PC-9 (cell line): ENCODE measurements at regions not wholly inside any gene's neighbourhood (a gene's known extent, or its start where the extent isn't known, plus 50 kb on each side); places are given as distances from the start of the nearest gene placed in this dataset.
A peak's percentile ranks its signal among the peaks of the same experiment; 100 is the strongest.

Experiments
- BruUV-seq: library from RNA; stranded (reverse); fragments of 400-500 nt; replicated peaks from 2 replicates; lab custom pipeline; 2021; lab: Mats Ljungman, UMichigan
- CTCF ChIA-PET: fragments of 300-600 bp; sonication (Branson Sonifier 250); formaldehyde crosslinking; loops from one replicate; lab custom pipeline; 2022; ENCODE audit warnings: antibody characterized with exemption; lab: Charles Lee
- POLR2A ChIA-PET: fragments of 300-600 bp; sonication (Branson Sonifier 250); formaldehyde crosslinking; loops from one replicate; lab custom pipeline; 2022; ENCODE audit warnings: antibody characterized with exemption; ENCODE audit not compliant: unreplicated experiment; lab: Charles Lee
- DNase-seq, 2 experiments: peaks; one replicate each; pipeline versions ENCODE4 v3.0.0 to v3.0.0-alpha.2; 2015 to 2022; ENCODE audit warnings: mixed read lengths in 1 of 2
- H2AFZ ChIP-seq: fragments of 200-600 bp; sonication (generic); 2 replicates; pipeline ENCODE4 v1.8.1; 2017; ENCODE audit warnings: antibody characterized with exemption
- H3F3A ChIP-seq: fragments of 200-600 bp; sonication (generic); 2 replicates; pipeline ENCODE4 v1.8.1; 2017; ENCODE audit warnings: antibody characterized with exemption, mild to moderate bottlenecking, low read depth; ENCODE audit not compliant: insufficient read depth
- H3K27ac ChIP-seq: fragments of 200-600 bp; sonication (generic); 2 replicates; pipeline ENCODE4 v1.6.1; 2016; ENCODE audit warnings: mixed run types
- H3K27me3 ChIP-seq: fragments of 200-600 bp; sonication (generic); 2 replicates; pipeline ENCODE4 v1.6.1; 2016; ENCODE audit warnings: low read depth, mixed run types; ENCODE audit not compliant: insufficient read depth
- H3K36me3 ChIP-seq: fragments of 200-600 bp; sonication (generic); 2 replicates; pipeline ENCODE4 v1.6.1; 2016; ENCODE audit warnings: low read depth, mixed run types
- H3K4me1 ChIP-seq: fragments of 200-600 bp; sonication (generic); replicated peaks from 2 replicates; pipeline ENCODE4 v1.6.1; 2016; ENCODE audit warnings: mixed run types; ENCODE audit not compliant: insufficient read depth
- H3K4me2 ChIP-seq: fragments of 200-600 bp; sonication (generic); 2 replicates; pipeline ENCODE4 v1.6.1; 2017; ENCODE audit warnings: mixed run types
- H3K4me3 ChIP-seq: fragments of 200-600 bp; sonication (generic); 2 replicates; pipeline ENCODE4 v1.6.1; 2016; ENCODE audit warnings: mixed run types
- H3K79me2 ChIP-seq: fragments of 200-600 bp; sonication (generic); 2 replicates; pipeline ENCODE4 v1.6.1; 2017; ENCODE audit warnings: low read depth, mixed run types
- H3K9me2 ChIP-seq: fragments of 200-600 bp; sonication (generic); 2 replicates; pipeline ENCODE4 v1.8.1; 2017; ENCODE audit warnings: mild to moderate bottlenecking; ENCODE audit not compliant: insufficient read depth
- H3K9me3 ChIP-seq: fragments of 200-600 bp; sonication (generic); 2 replicates; pipeline ENCODE4 v1.8.1; 2016; ENCODE audit warnings: low read depth; ENCODE audit not compliant: insufficient read depth
- H4K20me1 ChIP-seq: fragments of 200-600 bp; sonication (generic); 2 replicates; pipeline ENCODE4 v1.8.1; 2017; ENCODE audit not compliant: insufficient read depth
- CTCF ChIP-seq: fragments of 200-600 bp; sonication (generic); conservative IDR thresholded peaks from 2 replicates; pipeline ENCODE4 v1.6.1; 2017; ENCODE audit warnings: mixed run types, antibody characterized with exemption, mild to moderate bottlenecking, moderate library complexity
- EZH2 ChIP-seq: fragments of 200-600 bp; sonication (generic); IDR thresholded peaks from 2 replicates; pipeline ENCODE4 v1.8.0; 2017; ENCODE audit warnings: antibody characterized with exemption, low read depth
- intact Hi-C: fragments of 100-400 bp; cut with micrococcal nuclease; formaldehyde crosslinking; loops from one replicate; pipeline ENCODE4 v1.10.0; 2022; ENCODE audit not compliant: unreplicated experiment

- Histone ChIP-seq H3K4me2 (no peak overlapping the region), H2AFZ (no peak overlapping the region), H4K20me1 (no peaks in the 10 kb centered on the region), H3K79me2 (no peaks in the 10 kb centered on the region), H3K4me1 (no peaks in the 10 kb centered on the region), H3K9me3 (no peaks in the 10 kb centered on the region), H3K27me3 (peaks cover 9% of the 10 kb centered on the region; the same call in 1 of the 2 replicates), H3K9me2 (no peaks in the 10 kb centered on the region), H3F3A (no peaks in the 10 kb centered on the region), H3K4me3 (no peak overlapping the region), H3K27ac (no peak overlapping the region), H3K36me3 (no peaks in the 10 kb centered on the region)
- no TSS peak for BruUV-seq
- intact Hi-C loops = no loop called here
- TF ChIP-seq EZH2 = no peak
- no peak for TF ChIP-seq CTCF
- POLR2A ChIA-PET = interaction anchor here (0.6 kb wide), 1 partner anchor 122 kb away, joined by 3 read pairs; no protein-coding TSS in a partner anchor
- DNase-seq = peak in 1 of 2 experiments; percentile 66
- CTCF ChIA-PET = no interaction called here
These were observed 79.4 kb upstream of the PRKCQ start for GRCh38 chr10:6659451-6659850.

- Histone ChIP-seq H3K27ac (no peak overlapping the region), H3K9me2 (no peaks in the 10 kb centered on the region), H3K27me3 (peaks cover 14% of the 10 kb centered on the region; the same call in 1 of the 2 replicates), H2AFZ (no peak overlapping the region), H3K36me3 (no peaks in the 10 kb centered on the region), H3K4me3 (no peak overlapping the region), H3K4me1 (no peaks in the 10 kb centered on the region), H3K9me3 (no peaks in the 10 kb centered on the region), H3K79me2 (no peaks in the 10 kb centered on the region), H3F3A (no peaks in the 10 kb centered on the region), H3K4me2 (no peak overlapping the region), H4K20me1 (no peaks in the 10 kb centered on the region)
- intact Hi-C loops = no loop called here
- no TSS peak for BruUV-seq
- ChIA-PET CTCF (no interaction called here), POLR2A (interaction anchor here (0.6 kb wide), 1 partner anchor 499 kb away, joined by 8 read pairs; no protein-coding TSS in a partner anchor)
- no peak for TF ChIP-seq CTCF
- DNase-seq = no peak
These were observed 77.6 kb upstream of the PRKCQ start for GRCh38 chr10:6657669-6658068.

- H3K4me3 ChIP-seq = no peak overlapping the region
- H3K9me2 ChIP-seq = no peaks in the 10 kb centered on the region
- H4K20me1 ChIP-seq = no peaks in the 10 kb centered on the region
- H3K27ac ChIP-seq = no peak overlapping the region
- H3F3A ChIP-seq = no peaks in the 10 kb centered on the region
- H3K27me3 ChIP-seq = peaks cover 14% of the 10 kb centered on the region; the same call in 1 of the 2 replicates
- no peaks in the 10 kb centered on the region for H3K4me1 ChIP-seq
- ChIA-PET CTCF (no interaction called here), POLR2A (no interaction called here)
- H3K4me2 ChIP-seq = no peak overlapping the region
- no peaks in the 10 kb centered on the region for H3K9me3 ChIP-seq
- H3K79me2 ChIP-seq = no peaks in the 10 kb centered on the region
- DNase-seq = no peak
- no peak overlapping the region for H2AFZ ChIP-seq
- BruUV-seq = no TSS peak
- H3K36me3 ChIP-seq = no peaks in the 10 kb centered on the region
- TF ChIP-seq CTCF (no peak), EZH2 (no peak)
- intact Hi-C loops = no loop called here
These were observed 77.1 kb upstream of the PRKCQ start for GRCh38 chr10:6657196-6657595.
